ENCODE measurements at regions not wholly inside any gene's neighbourhood (a gene's known extent, or its start where the extent isn't known, plus 50 kb on each side); places are given as distances from the start of the nearest gene placed in this dataset.

- ATAC-seq: no peak
- CTCF ChIA-PET: no interaction called here
- no peak overlapping the region for H3K27ac Mint-ChIP-seq
- intact Hi-C loops (cut with DNase I, micrococcal nuclease): loop anchor here in 1 of 2 experiments (10.0 kb wide), 1 partner anchor 825 kb away; no protein-coding TSS in a partner anchor
- no peaks in the 10 kb centered on the region for H3K36me3 Mint-ChIP-seq (ENCODE audit: low read depth)
- no peaks in the 10 kb centered on the region for H3K9me3 Mint-ChIP-seq (ENCODE audit: low read depth)
- peaks cover 8% of the 10 kb centered on the region for H3K27me3 Mint-ChIP-seq
- DNase-seq: no peak
- POLR2A ChIA-PET: no interaction called here
- H3K4me1 Mint-ChIP-seq: peaks cover 12% of the 10 kb centered on the region
- no peak overlapping the region for H3K4me3 Mint-ChIP-seq
Observed at GRCh38 chr2:143899987-143900386, 619.9 kb downstream of the ZEB2 start.

DNA sequence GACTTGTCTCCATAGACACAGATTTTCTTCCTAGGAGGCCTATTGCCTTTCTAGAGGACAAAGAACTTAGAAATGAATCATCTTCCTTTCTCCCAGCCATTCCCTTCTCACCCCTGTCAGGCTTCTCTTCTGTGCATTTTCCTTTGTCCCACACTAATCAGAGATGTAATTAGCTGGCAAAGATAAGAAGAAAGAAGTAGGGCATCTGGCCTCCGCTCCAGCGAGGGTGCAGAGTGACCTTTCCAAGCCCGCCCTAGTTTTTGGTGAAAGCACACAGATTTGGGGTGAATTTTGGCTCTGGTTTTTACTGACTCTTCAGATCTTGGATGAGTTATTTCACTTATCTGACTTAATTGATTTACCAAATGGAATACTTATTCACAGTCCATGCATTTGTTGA, 626.5 kb downstream of the ZEB2 start:
- Mint-ChIP-seq H3K36me3 (ENCODE audit: low read depth) (no peaks in the 10 kb centered on the region), H3K4me3 (no peak overlapping the region), H3K27ac (no peak overlapping the region), H3K4me1 (no peaks in the 10 kb centered on the region), H3K9me3 (ENCODE audit: low read depth) (no peaks in the 10 kb centered on the region), H3K27me3 (peaks cover 15% of the 10 kb centered on the region)
- ChIA-PET CTCF (no interaction called here), POLR2A (no interaction called here)
- intact Hi-C loops (cut with DNase I, micrococcal nuclease): no loop called here
- DNase-seq (no peak), ATAC-seq (no peak)

GRCh38 chr2:143891879-143892308, 628.0 kb downstream of the ZEB2 start:
- intact Hi-C loops (cut with DNase I, micrococcal nuclease): no loop called here
- no peaks in the 10 kb centered on the region for H3K4me1 Mint-ChIP-seq
- peaks cover 18% of the 10 kb centered on the region for H3K27me3 Mint-ChIP-seq
- POLR2A ChIA-PET: no interaction called here
- no peaks in the 10 kb centered on the region for H3K9me3 Mint-ChIP-seq (ENCODE audit: low read depth)
- ATAC-seq: no peak
- H3K4me3 Mint-ChIP-seq: no peak overlapping the region
- H3K27ac Mint-ChIP-seq: no peak overlapping the region
- H3K36me3 Mint-ChIP-seq (ENCODE audit: low read depth): no peaks in the 10 kb centered on the region
- no peak for DNase-seq
- CTCF ChIA-PET: no interaction called here

- no peak overlapping the region for H3K4me3 Mint-ChIP-seq
Observed at GRCh38 chr2:143890798-143891197, 629.1 kb downstream of the ZEB2 start.

GRCh38 chr2:143889216-143889615, 630.7 kb downstream of the ZEB2 start:
- DNase-seq (no peak), ATAC-seq (no peak)
- Mint-ChIP-seq H3K4me1 (no peaks in the 10 kb centered on the region), H3K4me3 (no peak overlapping the region), H3K9me3 (ENCODE audit: low read depth) (no peaks in the 10 kb centered on the region), H3K36me3 (ENCODE audit: low read depth) (no peaks in the 10 kb centered on the region), H3K27ac (no peak overlapping the region), H3K27me3 (peaks cover 12% of the 10 kb centered on the region)
- ChIA-PET CTCF (no interaction called here), POLR2A (interaction anchor here (0.7 kb wide), 1 partner anchor 78 kb away, joined by 3 read pairs; no protein-coding TSS in a partner anchor)
- intact Hi-C loops (cut with DNase I, micrococcal nuclease): no loop called here

More at GRCh38 chr2:143890798-143891197, 629.1 kb downstream of the ZEB2 start:
- H3K27ac Mint-ChIP-seq: no peak overlapping the region
- DNase-seq: no peak
- H3K4me1 Mint-ChIP-seq: no peaks in the 10 kb centered on the region
- no peaks in the 10 kb centered on the region for H3K36me3 Mint-ChIP-seq (ENCODE audit: low read depth)
- no peak for ATAC-seq
- intact Hi-C loops (cut with DNase I, micrococcal nuclease): no loop called here
- no peaks in the 10 kb centered on the region for H3K9me3 Mint-ChIP-seq (ENCODE audit: low read depth)
- H3K27me3 Mint-ChIP-seq: peaks cover 15% of the 10 kb centered on the region
- ChIA-PET POLR2A (no interaction called here), CTCF (no interaction called here)

GRCh38 chr2:143885461-143885860, 634.5 kb downstream of the ZEB2 start:
- H3K27ac Mint-ChIP-seq: no peak overlapping the region
- H3K36me3 Mint-ChIP-seq (ENCODE audit: low read depth): no peaks in the 10 kb centered on the region
- H3K27me3 Mint-ChIP-seq: peaks cover 11% of the 10 kb centered on the region
- H3K9me3 Mint-ChIP-seq (ENCODE audit: low read depth): no peaks in the 10 kb centered on the region
- CTCF ChIA-PET: no interaction called here
- H3K4me1 Mint-ChIP-seq: no peaks in the 10 kb centered on the region
- ATAC-seq (no peak), DNase-seq (no peak)
- POLR2A ChIA-PET: no interaction called here
- H3K4me3 Mint-ChIP-seq: no peak overlapping the region
- intact Hi-C loops (cut with DNase I, micrococcal nuclease): no loop called here

DNA sequence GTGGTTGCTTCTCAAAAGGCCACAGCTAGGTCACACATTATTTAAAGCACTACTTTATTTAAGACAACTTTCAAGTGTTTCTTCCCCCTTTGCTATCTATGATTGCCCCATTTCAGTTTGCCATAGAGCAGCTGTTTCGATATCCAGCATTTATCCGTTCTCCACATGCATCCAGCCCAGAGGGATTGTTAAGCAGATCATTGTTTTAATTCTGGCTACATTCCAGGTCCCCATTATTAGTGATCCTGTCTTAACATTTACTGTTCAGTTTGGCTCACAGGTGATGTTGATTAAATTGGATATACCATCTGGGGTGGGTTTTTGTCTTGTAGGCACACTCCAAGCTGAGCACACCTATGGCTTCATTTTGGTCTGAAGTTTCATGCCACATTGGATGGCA, 638.7 kb downstream of the ZEB2 start:
- no peak for ATAC-seq
- ChIA-PET POLR2A (no interaction called here), CTCF (no interaction called here)
- no peak for DNase-seq
- Mint-ChIP-seq H3K36me3 (ENCODE audit: low read depth) (no peaks in the 10 kb centered on the region), H3K4me3 (no peak overlapping the region), H3K27me3 (peaks cover 4% of the 10 kb centered on the region), H3K27ac (no peak overlapping the region), H3K4me1 (peaks cover 6% of the 10 kb centered on the region), H3K9me3 (ENCODE audit: low read depth) (no peaks in the 10 kb centered on the region)
- intact Hi-C loops (cut with DNase I, micrococcal nuclease): no loop called here

GRCh38 chr2:143877876-143878530, 641.9 kb downstream of the ZEB2 start:
- intact Hi-C loops (cut with DNase I, micrococcal nuclease): no loop called here
- Mint-ChIP-seq H3K27ac (no peak overlapping the region), H3K4me3 (no peak overlapping the region), H3K4me1 (peaks cover 13% of the 10 kb centered on the region), H3K27me3 (peaks cover 2% of the 10 kb centered on the region), H3K36me3 (ENCODE audit: low read depth) (no peaks in the 10 kb centered on the region), H3K9me3 (ENCODE audit: low read depth) (peaks cover 3% of the 10 kb centered on the region)
- CTCF ChIA-PET: no interaction called here
- ATAC-seq: no peak
- POLR2A ChIA-PET: no interaction called here
- no peak for DNase-seq

DNA sequence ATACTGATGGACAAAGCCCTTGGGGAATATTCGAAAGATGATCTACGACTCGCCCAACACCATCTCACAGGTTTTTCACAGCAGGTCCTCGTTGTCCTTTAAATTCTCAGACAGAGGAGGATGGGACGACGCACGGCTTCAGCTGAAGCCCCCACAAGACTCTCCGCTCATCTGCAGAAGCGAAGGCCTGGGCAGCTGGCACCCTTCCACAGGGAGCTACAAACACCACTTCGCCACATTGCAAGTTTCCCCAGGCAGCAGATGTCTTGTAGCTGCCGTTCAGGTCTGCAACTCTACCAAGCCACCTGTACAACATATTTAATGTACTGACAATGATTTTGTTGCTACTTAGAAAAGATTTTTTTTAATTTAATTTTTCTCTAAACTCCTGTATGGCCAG, 642.9 kb downstream of the ZEB2 start:
- H3K36me3 Mint-ChIP-seq (ENCODE audit: low read depth): no peaks in the 10 kb centered on the region
- no peak for DNase-seq
- ATAC-seq: no peak
- H3K4me3 Mint-ChIP-seq: no peak overlapping the region
- peaks cover 13% of the 10 kb centered on the region for H3K4me1 Mint-ChIP-seq
- CTCF ChIA-PET: no interaction called here
- intact Hi-C loops (cut with DNase I, micrococcal nuclease): no loop called here
- peaks cover 2% of the 10 kb centered on the region for H3K27me3 Mint-ChIP-seq
- H3K9me3 Mint-ChIP-seq (ENCODE audit: low read depth): peaks cover 3% of the 10 kb centered on the region
- POLR2A ChIA-PET: no interaction called here
- H3K27ac Mint-ChIP-seq: no peak overlapping the region

GRCh38 chr2:143875295-143876233, 644.4 kb downstream of the ZEB2 start:
- POLR2A ChIA-PET: no interaction called here
- CTCF ChIA-PET: no interaction called here
- peaks cover 1% of the 10 kb centered on the region for H3K36me3 Mint-ChIP-seq (ENCODE audit: low read depth)
- H3K9me3 Mint-ChIP-seq (ENCODE audit: low read depth): peaks cover 10% of the 10 kb centered on the region
- peak; percentile 47 for ATAC-seq
- no peak for DNase-seq
- H3K27ac Mint-ChIP-seq: peak overlapping the region; percentile 27
- no peaks in the 10 kb centered on the region for H3K27me3 Mint-ChIP-seq
- peaks cover 13% of the 10 kb centered on the region for H3K4me1 Mint-ChIP-seq
- H3K4me3 Mint-ChIP-seq: no peak overlapping the region
- intact Hi-C loops (cut with DNase I, micrococcal nuclease): no loop called here

GRCh38 chr2:143873886-143874285, 646.0 kb downstream of the ZEB2 start:
- intact Hi-C loops (cut with DNase I, micrococcal nuclease): no loop called here
- DNase-seq (no peak), ATAC-seq (no peak)
- Mint-ChIP-seq H3K36me3 (ENCODE audit: low read depth) (peaks cover 4% of the 10 kb centered on the region), H3K27me3 (no peaks in the 10 kb centered on the region), H3K9me3 (ENCODE audit: low read depth) (peaks cover 15% of the 10 kb centered on the region), H3K27ac (no peak overlapping the region), H3K4me3 (no peak overlapping the region), H3K4me1 (peaks cover 13% of the 10 kb centered on the region)
- POLR2A ChIA-PET: no interaction called here
- CTCF ChIA-PET: no interaction called here

DNA sequence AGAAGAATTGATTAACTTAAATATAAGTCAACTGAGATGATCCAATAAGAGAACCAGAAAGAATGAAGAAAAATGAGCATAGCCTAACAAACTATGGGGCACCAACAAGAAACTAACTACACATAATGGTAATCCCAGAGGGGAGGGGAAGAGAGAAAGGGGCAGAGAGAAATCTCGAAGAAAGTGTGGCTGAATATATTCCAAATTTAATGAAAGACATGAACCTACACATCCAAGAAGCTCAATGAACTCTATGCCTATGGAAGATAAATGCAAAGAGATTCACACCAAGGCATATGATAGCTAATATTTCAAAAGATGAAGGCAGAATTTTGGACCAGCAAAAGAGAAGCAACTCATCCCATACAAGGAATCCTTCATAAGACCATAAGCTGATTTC, 649.2 kb downstream of the ZEB2 start:
- CTCF ChIA-PET: no interaction called here
- no peak for DNase-seq
- Mint-ChIP-seq H3K36me3 (ENCODE audit: low read depth) (peaks cover 4% of the 10 kb centered on the region), H3K4me3 (no peak overlapping the region), H3K4me1 (peaks cover 4% of the 10 kb centered on the region), H3K9me3 (ENCODE audit: low read depth) (peaks cover 15% of the 10 kb centered on the region), H3K27ac (no peak overlapping the region), H3K27me3 (no peaks in the 10 kb centered on the region)
- ATAC-seq: no peak
- intact Hi-C loops (cut with DNase I, micrococcal nuclease): no loop called here
- POLR2A ChIA-PET: interaction anchor here (0.5 kb wide), 1 partner anchor 25 kb away, joined by 3 read pairs; no protein-coding TSS in a partner anchor

All from activated CD4-positive, alpha-beta T cell treated with anti-CD3 and anti-CD28 coated beads for 36 hours (primary cell).